Tibial nerve (tissue), 3 donors: ENCODE measurements at regions not wholly inside any gene's neighbourhood (a gene's known extent, or its start where the extent isn't known, plus 50 kb on each side); places are given as distances from the start of the nearest gene placed in this dataset.

Source experiments
- POLR2A ChIP-seq, 2 donors: fragments of 450-650 bp; IDR thresholded peaks; one replicate each; pipeline ENCODE4 v1.6.1; 2017; ENCODE audit warnings: antibody characterized with exemption in 2 of 2, mild to moderate bottlenecking in 2 of 2, moderate library complexity in 2 of 2
- TF ChIP-seq, protein P1 (sequence below), 5 experiments: fragments of 200-600 bp in 3 of 5; fragments of 450-650 bp in 2 of 5; sonication (generic) in 3 of 5; IDR thresholded peaks; one replicate each; pipeline ENCODE4 v1.5.1; 2016 to 2019; ENCODE audit warnings: antibody characterized with exemption in 5 of 5, mild to moderate bottlenecking in 3 of 5, moderate library complexity in 2 of 5

DNA sequence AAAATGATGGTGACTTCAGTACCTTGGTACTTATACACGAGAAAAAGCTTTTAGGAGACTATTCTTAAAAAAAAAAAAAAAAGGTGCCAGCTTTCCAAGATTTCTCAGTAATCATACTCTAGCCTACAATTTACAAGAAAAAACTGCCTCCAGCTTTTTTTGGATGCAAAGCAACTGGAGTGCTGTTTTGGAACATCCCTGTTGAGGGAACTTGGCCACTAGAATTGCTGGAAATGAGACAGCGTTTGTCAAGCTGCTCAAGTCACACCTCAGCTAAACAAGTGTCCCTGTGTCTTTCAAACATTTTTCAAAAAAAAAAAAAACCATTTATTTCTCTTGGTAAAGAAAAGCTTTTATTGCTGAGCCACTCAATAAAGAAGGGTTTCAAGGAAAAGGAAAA lies 413.1 kb upstream of the ARGLU1 start:
- TF ChIP-seq, protein P1, sequence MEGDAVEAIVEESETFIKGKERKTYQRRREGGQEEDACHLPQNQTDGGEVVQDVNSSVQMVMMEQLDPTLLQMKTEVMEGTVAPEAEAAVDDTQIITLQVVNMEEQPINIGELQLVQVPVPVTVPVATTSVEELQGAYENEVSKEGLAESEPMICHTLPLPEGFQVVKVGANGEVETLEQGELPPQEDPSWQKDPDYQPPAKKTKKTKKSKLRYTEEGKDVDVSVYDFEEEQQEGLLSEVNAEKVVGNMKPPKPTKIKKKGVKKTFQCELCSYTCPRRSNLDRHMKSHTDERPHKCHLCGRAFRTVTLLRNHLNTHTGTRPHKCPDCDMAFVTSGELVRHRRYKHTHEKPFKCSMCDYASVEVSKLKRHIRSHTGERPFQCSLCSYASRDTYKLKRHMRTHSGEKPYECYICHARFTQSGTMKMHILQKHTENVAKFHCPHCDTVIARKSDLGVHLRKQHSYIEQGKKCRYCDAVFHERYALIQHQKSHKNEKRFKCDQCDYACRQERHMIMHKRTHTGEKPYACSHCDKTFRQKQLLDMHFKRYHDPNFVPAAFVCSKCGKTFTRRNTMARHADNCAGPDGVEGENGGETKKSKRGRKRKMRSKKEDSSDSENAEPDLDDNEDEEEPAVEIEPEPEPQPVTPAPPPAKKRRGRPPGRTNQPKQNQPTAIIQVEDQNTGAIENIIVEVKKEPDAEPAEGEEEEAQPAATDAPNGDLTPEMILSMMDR (IDR thresholded peaks at IDR 0.05) = no peak
- no peak for TF ChIP-seq POLR2A (IDR thresholded peaks at IDR 0.05)
